IMR-90 (cell line): ENCODE measurements at regions not wholly inside any gene's neighbourhood (a gene's known extent, or its start where the extent isn't known, plus 50 kb on each side); places are given as distances from the start of the nearest gene placed in this dataset.
A peak's percentile ranks its signal among the peaks of the same experiment; 100 is the strongest.

Experiments used
- ATAC-seq: fragments of 200-7000 bp; cut with Tn5 transposase; 2 replicates; pipeline ENCODE4 v1.9.1; 2020; ENCODE audit warnings: low read depth, mild to moderate bottlenecking, moderate library complexity
- BruUV-seq: library from RNA; stranded (reverse); fragments of 400-500 nt; replicated peaks from 2 replicates; lab custom pipeline; 2021; lab: Mats Ljungman, UMichigan
- CTCF ChIA-PET: fragments of 300-600 bp; formaldehyde crosslinking; extraction: SDS; loops from one replicate; lab custom pipeline; 2021; ENCODE audit warnings: antibody characterized with exemption; lab: Yijun Ruan, JAX
- POLR2A ChIA-PET: fragments of 300-600 bp; sonication (Branson Sonifier 250); formaldehyde crosslinking; loops from one replicate; lab custom pipeline; 2022; ENCODE audit warnings: antibody characterized with exemption; ENCODE audit not compliant: unreplicated experiment; lab: Charles Lee
- DNase-seq: peaks from one replicate; pipeline ENCODE4 v3.0.0; 2013
- H2AFZ ChIP-seq: replicated peaks from 2 replicates; pipeline ENCODE3; 2013; ENCODE audit warnings: low read length, mild to moderate bottlenecking; ENCODE audit not compliant: poor library complexity
- H2AK5ac ChIP-seq: 2 replicates; pipeline ENCODE4 v1.6.1; 2013; ENCODE audit warnings: low read depth, low read length, inconsistent platforms
- H2AK9ac ChIP-seq: replicated peaks from 2 replicates; pipeline ENCODE3; 2013; ENCODE audit warnings: mild to moderate bottlenecking, low read depth, low read length, moderate library complexity; ENCODE audit not compliant: poor library complexity
- H2BK120ac ChIP-seq: 2 replicates; pipeline ENCODE4 v1.6.1; 2013; ENCODE audit warnings: low read depth, low read length, inconsistent platforms
- H2BK15ac ChIP-seq: 3 replicates; pipeline ENCODE4 v1.6.1; 2013; ENCODE audit warnings: low read depth, low read length, inconsistent platforms
- H2BK20ac ChIP-seq: 2 replicates; pipeline ENCODE4 v1.6.1; 2013; ENCODE audit warnings: low read depth, mild to moderate bottlenecking, inconsistent platforms, low read length, moderate library complexity
- H2BK5ac ChIP-seq: 2 replicates; pipeline ENCODE4 v1.6.1; 2013; ENCODE audit warnings: mild to moderate bottlenecking, low read depth, low read length, inconsistent platforms; ENCODE audit not compliant: poor library complexity, severe bottlenecking
- H3K14ac ChIP-seq: replicated peaks from 2 replicates; pipeline ENCODE4 v1.6.1; 2013; ENCODE audit warnings: low read depth, low read length, inconsistent platforms
- H3K18ac ChIP-seq: 2 replicates; pipeline ENCODE4 v1.6.1; 2013; ENCODE audit warnings: low read depth, low read length, control low read depth
- H3K23ac ChIP-seq: 2 replicates; pipeline ENCODE4 v1.6.1; 2013; ENCODE audit warnings: low read depth, low read length, inconsistent platforms
- H3K27ac ChIP-seq: 2 replicates; pipeline ENCODE4 v1.5.1; 2013; ENCODE audit warnings: mild to moderate bottlenecking, control low read depth, low read length; ENCODE audit not compliant: insufficient read depth
- H3K27me3 ChIP-seq: 2 replicates; pipeline ENCODE4 v1.6.1; 2013; ENCODE audit warnings: low read length; ENCODE audit not compliant: control insufficient read depth, insufficient read depth
- H3K36me3 ChIP-seq: 2 replicates; pipeline ENCODE4 v1.6.1; 2013; ENCODE audit warnings: low read length, mixed read lengths; ENCODE audit not compliant: control insufficient read depth, insufficient read depth
- H3K4ac ChIP-seq: 2 replicates; pipeline ENCODE4 v1.6.1; 2013; ENCODE audit warnings: low read depth, low read length, inconsistent platforms
- H3K4me1 ChIP-seq: 2 replicates; pipeline ENCODE4 v1.6.1; 2013; ENCODE audit warnings: low read length, mixed read lengths; ENCODE audit not compliant: control insufficient read depth, insufficient read depth
- H3K4me2 ChIP-seq: 2 replicates; pipeline ENCODE4 v1.6.1; 2013; ENCODE audit warnings: low read depth, mild to moderate bottlenecking, control low read depth, low read length, moderate library complexity
- H3K4me3 ChIP-seq: 2 replicates; pipeline ENCODE4 v1.5.1; 2013; ENCODE audit warnings: low read depth, mild to moderate bottlenecking, control low read depth, low read length, moderate library complexity; ENCODE audit not compliant: insufficient read depth
- H3K56ac ChIP-seq: 2 replicates; pipeline ENCODE4 v1.6.1; 2013; ENCODE audit warnings: low read length, inconsistent platforms; ENCODE audit not compliant: insufficient read depth; ENCODE audit errors: extremely low read depth
- H3K79me1 ChIP-seq, 2 experiments: 2 replicates each; pipeline ENCODE4 v1.6.1; 2013; ENCODE audit warnings: low read length in 2 of 2, inconsistent platforms in 1 of 2, low read depth in 1 of 2
- H3K9ac ChIP-seq: 2 replicates; pipeline ENCODE4 v1.6.1; 2013; ENCODE audit warnings: low read depth, low read length, control low read depth
- H3K9me1 ChIP-seq: 2 replicates; pipeline ENCODE4 v1.6.1; 2013; ENCODE audit warnings: low read length, inconsistent platforms; ENCODE audit not compliant: insufficient read depth
- H3K9me3 ChIP-seq: 2 replicates; pipeline ENCODE4 v1.6.1; 2013; ENCODE audit warnings: low read length; ENCODE audit not compliant: control insufficient read depth, insufficient read depth
- H4K20me1 ChIP-seq: 2 replicates; pipeline ENCODE4 v1.6.1; 2013; ENCODE audit warnings: low read length, inconsistent platforms; ENCODE audit not compliant: insufficient read depth
- H4K5ac ChIP-seq: 2 replicates; pipeline ENCODE4 v1.6.1; 2013; ENCODE audit warnings: mild to moderate bottlenecking, low read depth, low read length, control low read depth
- H4K8ac ChIP-seq, 2 experiments: 2 replicates each; pipeline ENCODE4 v1.6.1; 2013; ENCODE audit warnings: low read depth in 2 of 2, low read length in 2 of 2, control low read depth in 1 of 2, inconsistent platforms in 1 of 2
- H4K91ac ChIP-seq: 2 replicates; pipeline ENCODE4 v1.6.1; 2013; ENCODE audit warnings: low read depth, low read length, inconsistent platforms; ENCODE audit not compliant: insufficient read depth
- BHLHE40 ChIP-seq: fragments of 150-350 bp; IDR thresholded peaks from 2 replicates; pipeline ENCODE4 v1.6.1; 2016; ENCODE audit warnings: mild to moderate bottlenecking, low read depth, low read length
- CEBPB ChIP-seq: IDR thresholded peaks from 2 replicates; pipeline ENCODE4 v1.6.1; 2012; ENCODE audit warnings: low read depth, low read length, improper control_type of control experiment
- CHD1 ChIP-seq: IDR thresholded peaks from 2 replicates; pipeline ENCODE4 v1.6.1; 2012; ENCODE audit warnings: low read depth, low read length, improper control_type of control experiment
- CTCF ChIP-seq: conservative IDR thresholded peaks from 2 replicates; pipeline ENCODE4 v1.5.1; 2012; ENCODE audit warnings: mild to moderate bottlenecking, low read depth, low read length, improper control_type of control experiment
- FOS ChIP-seq: fragments of 150-350 bp; IDR thresholded peaks from 2 replicates; pipeline ENCODE4 v1.6.1; 2016; ENCODE audit warnings: low read depth, low read length
- MXI1 ChIP-seq: IDR thresholded peaks from 2 replicates; pipeline ENCODE4 v1.6.1; 2012; ENCODE audit warnings: low read depth, mild to moderate bottlenecking, low read length, moderate library complexity, borderline replicate concordance
- NFE2L2 ChIP-seq: fragments of 150-350 bp; IDR thresholded peaks from 2 replicates; pipeline ENCODE4 v1.6.1; 2016; ENCODE audit warnings: low read depth, mild to moderate bottlenecking, low read length
- POLR2A ChIP-seq: IDR thresholded peaks from 2 replicates; pipeline ENCODE4 v1.6.1; 2012; ENCODE audit warnings: mild to moderate bottlenecking, low read depth, low read length
- RAD21 ChIP-seq: IDR thresholded peaks from 2 replicates; pipeline ENCODE4 v1.6.1; 2012; ENCODE audit warnings: low read length, improper control_type of control experiment
- RCOR1 ChIP-seq: IDR thresholded peaks from 2 replicates; pipeline ENCODE4 v1.6.1; 2012; ENCODE audit warnings: mild to moderate bottlenecking, low read length, improper control_type of control experiment; ENCODE audit not compliant: insufficient replicate concordance
- RFX5 ChIP-seq: IDR thresholded peaks from 2 replicates; pipeline ENCODE4 v1.8.0; 2012; ENCODE audit warnings: low read depth, mild to moderate bottlenecking, low read length, moderate library complexity
- USF2 ChIP-seq: fragments of 150-350 bp; IDR thresholded peaks from 2 replicates; pipeline ENCODE4 v1.6.1; 2017; ENCODE audit warnings: mild to moderate bottlenecking, antibody characterized with exemption, low read length, low read depth
- WGBS, 2 experiments: methylation state at CpG; one replicate each; pipeline versions ENCODE4 v1.1.5 to v1.1.7; 2013; ENCODE audit warnings: missing lambda C conversion rate in 2 of 2; ENCODE audit not compliant: insufficient read length in 1 of 2; ENCODE audit errors: extremely low coverage in 2 of 2; 5-methylcytosine and 5-hydroxymethylcytosine counted together
- dilution Hi-C: fragments of 300-500 bp; cut with HindIII; formaldehyde crosslinking; loops from one replicate; pipeline ENCODE4 v1.14.3; 2018; ENCODE audit warnings: low sequenced_read_pairs; ENCODE audit not compliant: unreplicated experiment
- in situ Hi-C: fragments of 300-500 bp; cut with MboI; formaldehyde crosslinking; loops from 3 replicates; pipeline ENCODE4 v1.14.3; 2019; ENCODE audit warnings: low sequenced_read_pairs, inconsistent platforms, mixed read lengths
- intact Hi-C: fragments of 100-400 bp; cut with micrococcal nuclease; formaldehyde crosslinking; loops from 2 replicates; pipeline ENCODE4 v1.10.0; 2022
- TF ChIP-seq, protein P1 (sequence below): fragments of 150-350 bp; IDR thresholded peaks from 2 replicates; pipeline ENCODE4 v1.6.1; 2016; ENCODE audit warnings: low read depth, mild to moderate bottlenecking, low read length, moderate library complexity, borderline replicate concordance

DNA sequence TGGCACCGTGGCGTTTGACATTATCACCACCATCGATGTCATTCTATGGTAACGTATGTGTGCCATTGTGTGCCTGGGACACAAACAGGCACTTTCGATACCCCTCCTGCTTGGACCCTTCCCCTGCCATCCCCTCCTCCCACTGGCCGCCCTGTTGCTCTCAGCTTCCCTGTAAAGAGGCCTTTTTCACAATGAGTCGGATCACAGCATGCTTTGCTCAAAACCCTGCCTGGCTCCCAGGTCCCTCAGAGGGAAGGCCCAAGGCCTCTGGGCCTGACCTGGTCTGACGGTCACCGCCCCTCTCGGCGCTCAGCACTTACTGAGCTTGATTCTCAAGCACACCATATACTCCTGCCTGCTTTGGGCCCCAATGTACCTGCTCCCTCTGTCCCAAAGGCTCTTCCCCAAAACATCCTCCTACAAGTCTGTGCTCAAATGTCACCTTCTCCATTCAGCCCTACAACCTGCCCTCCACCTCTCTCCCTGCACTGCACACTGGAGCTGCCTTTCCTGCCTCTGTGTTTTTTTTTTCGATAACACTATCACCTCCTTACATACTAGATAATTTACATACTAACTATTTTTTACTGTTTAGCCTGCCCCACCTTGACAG lies 303.8 kb downstream of the SOX9 start:
- CTCF ChIA-PET = no interaction called here
- WGBS, 2 experiments = 95% methylated on average over 7 of the region's 12 CpGs; no CpG with 5 or more reads in 1 of the 2 experiments

More for the DNA sequence above, 303.8 kb downstream of the SOX9 start:
- Histone ChIP-seq H3K4me3 (no peak overlapping the region), H2AK5ac (peak overlapping the region; percentile 90), H2BK5ac (no peak overlapping the region), H2BK120ac (peak overlapping the region; percentile 22; the same call in 1 of the 2 replicates), H3K36me3 (no peaks in the 10 kb centered on the region), H3K4me1 (peaks cover 23% of the 10 kb centered on the region), H4K8ac (peak overlapping the region in 1 of 2 experiments; percentile 1; a peak in 1 of 4 replicates), H3K4ac (no peak overlapping the region), H3K9me3 (no peaks in the 10 kb centered on the region), H3K23ac (no peak overlapping the region), H4K91ac (peak overlapping the region; percentile 19; the same call in 1 of the 2 replicates), H3K27me3 (no peaks in the 10 kb centered on the region), H3K27ac (no peak overlapping the region), H2BK20ac (peak overlapping the region; percentile 13; the same call in 1 of the 2 replicates), H3K79me1 (peaks cover 16 to 63% of the 10 kb centered on the region in 2 experiments), H3K18ac (no peak overlapping the region), H3K4me2 (no peak overlapping the region), H3K56ac (no peak overlapping the region), H2AFZ (no peak overlapping the region), H3K9ac (no peak overlapping the region), H3K9me1 (peaks cover 31% of the 10 kb centered on the region), H2AK9ac (no peak overlapping the region), H4K20me1 (no peaks in the 10 kb centered on the region), H3K14ac (peak overlapping the region; percentile 47; the same call in 1 of the 2 replicates), H2BK15ac (0 out of 3 replicates have a peak overlapping the region, but pooled peaks have one; percentile 6), H4K5ac (no peak overlapping the region)
- in situ Hi-C loops = no loop called here
- ATAC-seq = no peak
- intact Hi-C loops = loop anchor here (10.0 kb wide), 1 partner anchor 90 kb away; no protein-coding TSS in a partner anchor
- TF ChIP-seq RFX5 (no peak), RCOR1 (no peak), CHD1 (no peak), CTCF (no peak), MXI1 (no peak), RAD21 (no peak), USF2 (no peak), FOS (no peak), BHLHE40 (no peak), POLR2A (no peak), NFE2L2 (no peak), CEBPB (no peak)
- TF ChIP-seq, protein P1, sequence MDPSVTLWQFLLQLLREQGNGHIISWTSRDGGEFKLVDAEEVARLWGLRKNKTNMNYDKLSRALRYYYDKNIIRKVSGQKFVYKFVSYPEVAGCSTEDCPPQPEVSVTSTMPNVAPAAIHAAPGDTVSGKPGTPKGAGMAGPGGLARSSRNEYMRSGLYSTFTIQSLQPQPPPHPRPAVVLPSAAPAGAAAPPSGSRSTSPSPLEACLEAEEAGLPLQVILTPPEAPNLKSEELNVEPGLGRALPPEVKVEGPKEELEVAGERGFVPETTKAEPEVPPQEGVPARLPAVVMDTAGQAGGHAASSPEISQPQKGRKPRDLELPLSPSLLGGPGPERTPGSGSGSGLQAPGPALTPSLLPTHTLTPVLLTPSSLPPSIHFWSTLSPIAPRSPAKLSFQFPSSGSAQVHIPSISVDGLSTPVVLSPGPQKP = no peak
- dilution Hi-C loops = no loop called here
- BruUV-seq = no TSS peak
- no peak for DNase-seq
- POLR2A ChIA-PET = no interaction called here
